HG02970 (cell line): ENCODE measurements at regions not wholly inside any gene's neighbourhood (a gene's known extent, or its start where the extent isn't known, plus 50 kb on each side); places are given as distances from the start of the nearest gene placed in this dataset.
"Not testable (repeated sequence)": the region's sequence is repeated elsewhere in the genome, so short reads cannot be mapped to it uniquely, and the experiment has no call there.

Experiments
- ATAC-seq: cut with Tn5 transposase; IDR thresholded peaks from one replicate; pipeline ENCODE4 v1.9.1; 2021; ENCODE audit warnings: mild to moderate bottlenecking, moderate library complexity, moderate number of reproducible peaks; ENCODE audit not compliant: unreplicated experiment, low FRiP score

DNA sequence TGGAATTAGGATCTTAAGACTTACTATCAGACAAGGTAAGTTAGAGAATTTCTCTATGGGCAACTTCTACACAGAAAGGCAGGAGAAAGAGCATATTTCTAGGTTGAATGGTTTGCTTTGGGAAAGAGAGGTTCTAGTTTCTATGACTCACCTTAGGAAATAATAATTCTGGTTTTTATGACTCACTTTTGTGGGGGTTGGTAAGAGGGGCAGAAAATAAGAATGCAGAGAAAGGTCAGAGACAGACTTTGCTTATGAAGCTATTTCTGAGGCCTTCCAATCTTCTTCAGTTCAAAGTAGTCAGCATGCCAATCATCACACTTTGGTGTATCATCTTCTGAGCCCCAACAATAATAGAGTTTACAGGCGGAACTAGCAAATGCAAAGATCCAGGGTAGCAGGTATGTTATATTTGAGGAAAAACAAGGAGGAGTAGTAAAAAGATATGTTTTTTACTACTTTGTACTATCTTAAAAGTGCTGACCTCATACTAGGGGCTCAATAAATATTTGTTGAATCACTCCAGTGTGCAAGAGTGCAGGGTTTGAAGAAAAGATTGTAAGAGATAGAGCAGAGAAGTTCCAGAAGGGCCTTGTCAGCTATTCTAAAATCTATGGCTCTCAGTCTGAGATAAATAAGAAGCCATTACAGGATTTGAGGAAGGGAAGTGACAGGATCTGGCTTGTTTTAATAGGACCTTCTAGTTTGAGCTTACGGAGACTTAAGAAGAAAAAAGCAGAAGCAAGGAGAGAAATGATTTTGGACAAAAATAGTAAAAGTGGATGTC, 56.7 kb upstream of the LRFN5 start:
- no peak for ATAC-seq

DNA sequence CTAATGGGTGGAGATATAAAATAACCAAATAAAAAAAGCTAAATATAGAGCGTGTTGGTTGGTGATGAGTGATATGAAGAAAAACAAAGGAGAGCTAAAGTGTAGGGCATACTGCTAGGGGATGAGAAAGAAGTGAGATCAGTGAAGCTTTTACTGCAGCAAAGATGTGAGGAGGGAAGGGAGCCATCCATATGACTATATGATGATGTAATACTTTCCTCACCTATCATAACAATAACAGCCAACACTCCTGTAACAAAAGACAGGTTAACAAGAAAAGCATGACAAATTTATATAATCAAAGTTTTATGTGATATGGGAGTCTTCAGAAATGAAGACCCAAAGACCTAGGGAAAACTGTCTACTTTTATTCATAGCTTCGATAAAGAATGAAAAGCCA, 57.4 kb upstream of the LRFN5 start:
- no peak for ATAC-seq

DNA sequence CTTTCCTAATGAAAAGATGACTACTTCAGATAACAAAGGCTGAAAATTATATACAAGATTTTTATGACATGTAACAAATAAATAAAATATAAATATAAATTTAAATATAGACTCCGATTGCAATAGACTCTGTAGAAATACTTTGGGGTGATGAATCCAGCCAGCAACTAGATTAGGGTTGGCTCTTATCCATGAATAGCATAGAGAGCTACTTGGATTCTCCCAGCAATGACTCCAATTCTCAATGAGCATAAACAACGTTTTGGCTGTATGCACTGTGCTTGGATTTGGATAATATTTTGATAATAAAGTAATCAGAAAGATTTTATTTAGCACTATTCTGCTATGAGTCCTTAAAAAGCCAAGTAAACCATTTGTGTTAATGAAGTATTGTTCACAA, 58.0 kb upstream of the LRFN5 start:
- ATAC-seq: no peak

DNA sequence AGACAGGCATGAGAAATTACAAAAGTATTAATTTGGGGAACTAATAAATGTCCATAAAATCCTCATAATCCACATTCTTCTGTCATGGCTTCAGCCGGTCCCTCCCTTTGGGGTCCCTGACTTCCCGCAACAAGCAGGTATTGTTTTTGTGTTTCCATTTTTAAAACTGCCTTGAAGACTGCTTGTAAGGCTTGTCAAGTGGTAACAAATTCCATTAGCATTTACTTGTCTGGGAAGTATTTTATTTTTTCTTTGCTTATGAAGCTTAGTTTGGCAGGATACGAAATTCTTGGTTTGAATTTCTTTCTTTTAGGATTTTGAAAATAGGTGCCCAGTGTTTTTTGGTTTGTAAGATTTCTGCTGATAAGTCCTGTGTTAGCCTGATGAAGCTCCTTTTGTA, 65.3 kb upstream of the LRFN5 start:
- no peak for ATAC-seq

DNA sequence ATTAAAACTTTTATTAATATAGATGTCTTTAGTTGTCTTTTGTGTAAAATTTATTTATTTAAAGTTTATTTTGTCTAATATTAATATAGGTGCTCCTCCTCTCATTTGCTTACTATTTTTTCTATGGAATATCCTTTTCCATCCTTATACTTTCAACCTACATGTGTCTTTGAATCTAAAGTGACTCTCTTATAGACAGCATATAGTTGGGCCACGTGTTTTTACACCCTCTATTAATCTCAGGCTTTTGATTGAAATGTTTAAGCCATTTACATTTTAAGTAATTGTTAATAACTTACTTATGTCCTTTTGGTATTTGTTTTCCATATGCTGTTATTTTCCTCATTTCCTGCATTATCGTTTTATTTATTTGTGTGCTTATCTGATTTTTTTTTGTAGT, 74.4 kb upstream of the LRFN5 start:
- no peak for ATAC-seq

DNA sequence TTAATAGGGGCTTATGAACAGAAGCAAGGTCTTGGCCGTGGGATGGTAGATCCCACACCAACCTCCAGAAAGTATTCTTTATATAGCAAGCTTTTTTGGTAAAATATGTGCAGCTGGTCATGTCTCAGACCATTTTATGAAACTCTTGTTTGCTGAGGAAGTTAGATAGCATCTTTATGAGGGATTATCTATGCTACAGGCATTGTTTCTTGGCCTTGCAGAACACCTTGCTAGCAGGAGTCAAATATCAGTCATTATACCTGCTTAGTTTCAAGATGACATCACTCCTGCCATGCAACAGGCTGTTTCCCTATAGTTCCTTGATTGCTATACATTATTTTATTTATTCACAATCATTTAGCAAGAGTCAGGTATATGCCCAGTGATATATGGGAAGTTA, 84.8 kb upstream of the LRFN5 start:
- no peak for ATAC-seq

DNA sequence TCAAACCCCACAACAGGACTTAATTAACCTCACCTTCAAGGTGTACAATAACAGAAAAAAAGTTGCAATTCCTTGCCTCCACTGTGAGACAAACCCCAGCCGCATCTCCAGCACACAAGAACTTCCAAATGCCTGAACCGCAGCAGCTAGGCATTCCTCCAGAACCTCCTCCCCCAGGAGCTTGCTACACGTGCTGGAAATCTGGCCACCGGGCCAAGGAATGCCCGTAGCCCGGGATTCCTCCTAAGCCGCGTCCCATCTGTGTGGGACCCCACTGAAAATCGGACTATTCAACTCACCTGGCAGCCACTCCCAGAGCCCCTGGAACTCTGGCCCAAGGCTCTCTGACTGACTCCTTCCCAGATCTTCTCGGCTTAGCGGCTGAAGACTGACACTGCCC, 88.6 kb upstream of the LRFN5 start:
- not testable (repeated sequence) for ATAC-seq

DNA sequence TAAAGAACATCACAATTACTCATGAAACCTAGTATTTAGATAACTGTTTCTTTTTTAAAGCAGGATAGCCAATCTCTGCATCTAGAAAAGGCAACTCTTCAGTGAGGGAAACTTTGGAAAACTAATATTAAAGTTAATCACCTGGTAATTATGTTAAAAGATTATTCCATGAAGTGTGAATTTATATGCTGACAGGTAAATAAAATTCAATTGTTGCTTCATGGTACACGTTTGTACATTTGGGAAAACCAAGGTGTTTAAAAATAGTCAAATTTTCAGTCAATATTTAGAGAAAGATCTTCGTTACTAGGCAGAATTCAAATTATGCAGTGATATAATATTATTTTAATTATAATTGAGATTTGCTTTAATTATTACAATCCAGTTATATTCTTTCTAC, 100.1 kb upstream of the LRFN5 start:
- no peak for ATAC-seq

DNA sequence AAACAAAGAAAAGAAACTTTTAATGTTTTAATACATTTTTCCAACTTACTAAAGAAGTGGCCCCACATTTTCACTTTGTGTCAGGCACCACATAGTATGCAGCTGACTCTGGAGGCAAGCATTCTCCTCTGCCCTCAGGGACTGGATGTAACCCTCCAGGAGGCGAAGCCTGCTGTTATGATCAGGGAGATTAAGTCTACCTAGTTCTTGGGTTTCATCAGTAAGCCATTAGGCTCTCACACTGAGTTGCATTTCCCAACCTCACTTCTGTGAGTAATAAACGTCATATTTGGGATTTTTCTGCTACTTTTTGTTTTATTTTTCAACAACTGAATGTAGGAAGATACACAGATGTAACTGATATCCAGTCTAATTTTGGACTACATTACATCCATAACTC, 101.2 kb upstream of the LRFN5 start:
- ATAC-seq: no peak

DNA sequence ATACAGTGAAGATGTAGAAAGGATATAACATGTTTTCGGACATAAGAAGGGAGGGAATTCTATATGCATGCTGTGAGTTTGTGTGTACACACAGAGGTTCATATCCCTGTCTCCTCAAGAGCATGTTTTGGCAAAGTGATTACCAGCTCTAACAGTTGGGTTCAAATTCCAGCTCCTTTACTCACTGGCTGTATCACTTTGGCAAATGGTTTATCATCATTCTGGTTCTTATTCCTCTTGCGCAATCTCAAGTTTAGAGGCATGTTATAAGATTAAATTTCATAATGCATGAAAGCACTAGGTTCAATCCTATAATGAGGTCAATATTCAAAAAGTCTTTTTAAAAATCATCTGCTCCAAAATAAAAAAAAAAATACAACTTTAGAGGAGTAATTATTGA, 107.7 kb upstream of the LRFN5 start:
- ATAC-seq: no peak

DNA sequence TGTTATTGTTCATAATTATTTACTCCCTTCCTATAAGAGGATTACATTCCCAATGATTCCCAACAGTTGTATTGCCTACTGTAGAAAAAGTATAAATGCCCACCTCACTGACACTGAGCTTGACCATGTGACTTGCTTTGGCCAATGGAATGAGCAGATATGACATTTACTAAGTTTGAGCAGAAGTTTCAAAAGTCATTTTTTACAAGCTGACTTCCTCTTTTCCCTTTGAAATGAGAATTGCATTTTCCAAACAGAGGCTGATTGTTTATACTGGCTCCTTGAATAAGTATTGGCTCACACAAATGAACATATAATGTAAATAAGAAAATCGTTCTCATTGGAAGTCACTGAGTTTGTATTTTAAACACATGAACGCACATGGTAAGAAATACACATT, 116.4 kb upstream of the LRFN5 start:
- no peak for ATAC-seq

DNA sequence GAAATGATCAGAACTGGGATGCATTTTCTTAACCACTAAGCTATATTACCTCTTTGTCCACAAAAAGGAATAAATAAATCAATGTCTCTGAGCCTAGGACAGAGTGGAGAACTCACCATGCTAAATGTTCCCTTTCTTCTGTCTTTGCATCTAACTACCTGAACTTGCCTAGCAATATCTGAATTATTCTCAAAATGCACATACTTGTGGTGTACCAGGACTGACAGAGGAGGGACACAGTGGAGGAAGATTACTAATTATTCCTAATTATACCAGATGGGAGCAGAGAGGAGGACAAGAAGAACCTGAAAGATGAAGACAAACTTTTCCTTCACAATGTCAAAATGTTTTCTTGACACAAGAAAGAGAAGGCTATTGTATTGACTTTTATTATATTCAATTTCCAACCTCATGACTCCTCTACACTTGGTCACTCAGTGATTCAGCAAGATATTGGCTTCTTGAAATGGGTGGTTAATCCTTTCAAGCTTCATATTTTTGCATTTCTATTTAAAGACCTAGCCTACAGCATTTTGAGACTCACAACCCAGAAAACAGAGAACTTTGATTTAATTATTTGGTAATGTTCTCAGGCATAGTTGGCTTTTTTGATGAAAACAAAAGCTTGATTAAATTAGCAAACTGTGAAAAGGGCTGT, 117.2 kb upstream of the LRFN5 start:
- no peak for ATAC-seq

DNA sequence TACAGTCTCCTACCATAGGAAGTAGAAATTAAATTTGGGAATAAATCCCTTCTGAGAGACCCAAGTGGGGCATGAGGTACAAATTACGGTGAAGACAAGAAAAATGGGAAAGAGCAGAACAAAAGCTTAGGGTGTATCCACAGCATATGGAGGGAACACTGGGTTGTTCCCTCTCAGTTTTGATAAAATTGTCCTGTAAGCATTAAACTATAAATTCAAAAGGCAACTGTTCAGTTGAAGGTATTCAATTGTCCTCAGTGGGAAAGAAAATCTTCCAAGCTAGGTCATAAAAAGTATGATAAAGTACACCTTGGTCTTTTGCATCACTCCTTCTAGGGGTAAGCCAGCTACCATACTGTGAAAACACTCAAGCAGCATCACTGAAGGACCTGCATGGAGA, 118.3 kb upstream of the LRFN5 start:
- ATAC-seq: no peak

DNA sequence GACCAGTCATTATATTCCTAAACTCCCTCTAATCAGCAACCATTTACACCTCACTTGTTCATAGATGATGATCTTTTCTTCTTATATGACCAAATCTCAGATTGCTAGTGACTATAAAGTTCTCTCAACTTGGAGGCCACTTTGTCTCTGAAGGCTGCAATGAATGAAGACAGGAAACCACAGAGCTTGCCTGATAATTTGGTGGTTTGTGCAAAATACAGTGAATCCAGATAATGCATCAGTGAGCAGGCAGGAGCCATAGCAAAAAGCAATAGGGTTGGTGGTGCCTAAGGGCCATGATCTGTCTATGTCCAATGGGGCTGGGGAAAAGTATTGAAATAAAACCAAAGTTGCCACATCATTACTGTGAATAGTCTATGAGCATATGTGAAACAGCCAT, 123.8 kb upstream of the LRFN5 start:
- ATAC-seq: no peak

DNA sequence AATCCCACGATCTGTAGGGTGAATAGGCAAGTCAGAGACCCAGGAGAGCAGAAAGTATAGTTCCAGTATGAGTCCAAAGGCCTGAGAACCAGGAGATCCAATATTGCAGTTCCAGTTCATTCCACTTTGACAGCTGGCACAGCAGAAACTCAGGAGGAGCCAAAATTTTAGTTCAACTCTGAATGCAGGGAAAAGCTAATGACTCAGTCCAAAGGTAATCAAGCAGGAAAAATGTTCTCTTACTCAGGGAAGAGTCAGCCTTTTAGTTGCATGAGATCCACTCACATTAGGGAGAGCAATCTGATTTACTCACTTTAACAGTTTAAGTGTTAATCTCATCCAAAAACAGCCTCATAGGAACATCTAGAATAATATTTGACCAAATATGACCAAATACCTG, 130.2 kb upstream of the LRFN5 start:
- no peak for ATAC-seq

DNA sequence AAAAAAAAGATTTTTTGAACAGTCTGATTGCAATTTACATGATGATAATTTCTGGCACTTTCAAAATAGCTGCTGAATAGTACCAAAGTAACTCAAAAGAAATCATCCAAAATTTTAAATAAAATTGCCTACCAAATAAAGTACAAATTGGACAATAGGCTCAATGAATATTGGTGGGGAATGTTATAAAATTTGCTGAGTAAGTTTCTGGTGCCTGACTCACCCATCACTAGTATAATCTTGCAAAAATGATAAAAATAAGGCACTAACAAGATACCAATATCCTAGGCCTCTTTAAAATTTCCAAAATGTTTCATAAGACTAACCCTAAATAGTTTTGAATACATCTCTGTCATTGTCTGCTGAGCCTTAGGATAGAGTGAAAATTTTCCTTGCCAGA, 145.3 kb upstream of the LRFN5 start:
- no peak for ATAC-seq

DNA sequence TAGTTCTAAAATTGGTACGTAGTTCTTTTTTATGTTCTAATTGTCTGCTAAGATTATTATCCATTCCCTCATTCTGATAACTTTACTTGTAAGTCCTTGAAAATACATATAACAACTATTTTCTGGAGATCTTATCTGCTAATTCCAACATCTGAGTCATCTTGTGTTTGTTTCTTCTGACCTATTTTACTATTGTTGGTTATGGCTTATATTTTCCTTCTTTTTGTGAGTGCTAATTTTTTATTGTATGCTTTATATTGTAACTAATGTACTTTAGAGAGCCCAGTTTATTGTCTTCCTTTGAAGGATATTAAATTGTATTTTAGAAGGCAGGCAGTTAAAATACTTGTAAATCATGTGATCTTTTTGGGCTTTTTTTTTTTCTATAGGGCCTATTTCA, 149.3 kb upstream of the LRFN5 start:
- no peak for ATAC-seq

DNA sequence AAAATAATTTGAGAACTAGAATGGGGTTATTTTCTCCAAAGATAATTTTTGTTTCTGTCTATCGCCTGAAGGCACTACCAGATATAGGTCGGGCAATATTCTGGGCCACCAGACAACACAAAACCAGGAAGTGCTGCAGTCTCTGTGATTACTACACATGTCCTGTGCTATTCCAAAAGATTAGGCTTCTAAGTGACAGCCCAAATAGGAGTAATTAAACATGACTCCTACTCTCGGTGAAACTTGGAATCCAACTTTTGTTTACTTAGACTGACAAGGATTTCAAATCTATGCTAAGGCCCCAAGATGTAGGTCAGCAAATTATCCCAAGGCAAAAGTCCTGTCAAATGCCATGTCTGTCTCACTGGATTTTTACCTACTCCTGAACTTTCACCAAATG, 157.6 kb upstream of the LRFN5 start:
- ATAC-seq: no peak

DNA sequence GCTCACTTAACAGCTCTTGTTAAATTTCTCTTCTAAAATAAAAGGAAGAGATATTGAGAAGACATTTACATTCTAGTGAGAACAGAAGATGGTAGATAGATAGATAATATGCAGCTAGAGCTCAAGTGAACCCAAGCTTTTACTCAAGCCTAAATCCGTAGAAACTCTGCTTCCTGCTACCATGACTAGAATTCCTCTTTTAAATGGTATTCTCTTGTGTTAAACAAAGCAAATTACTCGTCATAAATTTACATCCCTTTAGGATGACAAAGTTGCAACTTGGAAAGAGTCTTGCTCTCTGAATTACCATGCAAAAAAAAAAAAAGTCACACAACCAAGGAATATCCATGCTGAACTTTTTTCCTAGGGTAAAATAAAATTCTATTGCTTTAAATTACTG, 160.7 kb upstream of the LRFN5 start:
- no peak for ATAC-seq

DNA sequence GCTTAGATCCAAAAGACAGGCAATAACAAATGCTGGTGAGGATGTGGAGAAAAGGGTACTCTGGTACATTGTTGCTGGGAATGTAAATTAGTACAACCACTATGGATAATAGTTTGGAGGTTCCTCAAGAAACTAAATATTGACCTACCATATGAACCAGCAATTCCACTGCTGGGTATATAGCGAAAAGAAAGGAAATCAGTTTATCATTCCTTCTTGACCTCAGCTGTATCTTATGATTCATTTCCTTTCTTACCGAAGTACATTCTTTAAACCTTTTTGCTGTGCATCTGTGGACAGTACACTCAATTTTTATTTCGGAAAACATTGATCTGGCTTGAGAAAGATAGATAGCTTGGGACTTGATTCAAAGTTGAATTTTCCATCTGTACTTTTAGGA, 183.2 kb upstream of the LRFN5 start:
- ATAC-seq: no peak

DNA sequence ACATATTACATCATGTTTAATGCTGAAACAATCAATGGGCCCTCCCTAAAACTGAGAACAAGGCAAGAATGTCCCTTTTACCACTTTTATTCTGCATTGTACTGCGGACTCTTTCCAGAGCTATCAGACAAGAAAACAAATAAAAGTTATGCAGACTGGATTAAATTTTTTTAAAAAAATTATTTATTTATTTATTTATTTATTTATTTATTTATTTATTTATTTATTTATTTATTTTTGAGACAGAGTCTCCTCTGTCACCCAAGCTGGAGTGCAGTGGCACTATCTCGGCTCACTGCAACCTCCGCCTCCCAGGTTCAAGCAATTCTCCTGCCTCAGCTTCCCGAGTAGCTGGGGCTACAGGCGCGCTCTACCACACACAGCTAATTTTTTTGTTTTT, 185.4 kb upstream of the LRFN5 start:
- ATAC-seq: not testable (repeated sequence)

DNA sequence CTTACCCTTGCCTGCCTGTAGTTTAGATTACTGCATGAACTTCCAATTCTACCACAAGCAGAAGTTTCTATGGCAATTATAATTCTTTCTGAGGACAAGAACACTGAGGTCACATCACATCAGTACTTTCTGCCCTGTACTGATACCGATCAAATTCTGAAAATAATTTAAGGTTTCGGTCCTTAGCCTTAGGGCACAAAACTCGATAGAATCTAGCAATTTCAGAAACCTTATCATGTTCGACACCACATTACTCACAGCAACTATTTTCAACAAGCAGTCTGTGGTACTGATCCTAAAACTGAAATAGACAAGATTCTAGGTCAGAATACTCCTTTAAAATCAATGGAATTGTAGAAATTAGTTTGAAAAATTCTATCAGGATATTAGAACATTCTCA, 187.0 kb upstream of the LRFN5 start:
- ATAC-seq: no peak
